ENCODE measurements at regions not wholly inside any gene's neighbourhood (a gene's known extent, or its start where the extent isn't known, plus 50 kb on each side); places are given as distances from the start of the nearest gene placed in this dataset.

- TF ChIP-seq RAD21 (conservative IDR thresholded peaks at IDR 0.05 in 1 of 2, IDR thresholded peaks at IDR 0.05 in 1 of 2) (no peak), CTCF (IDR thresholded peaks at IDR 0.05) (no peak), E2F6 (IDR thresholded peaks at IDR 0.05; ENCODE audit: borderline replicate concordance, low read depth) (no peak), SREBF2 (IDR thresholded peaks at IDR 0.05) (no peak), HMGXB4 (CRISPR knock-in tag; IDR thresholded peaks at IDR 0.05; ENCODE audit: borderline replicate concordance) (no peak), SMC3 (IDR thresholded peaks at IDR 0.05) (no peak), POLR2A (IDR thresholded peaks at IDR 0.05; ENCODE audit: low read length) (no peak), ELK1 (IDR thresholded peaks at IDR 0.05; ENCODE audit: low read depth, low read length) (no peak), NPAS2 (CRISPR knock-in tag; IDR thresholded peaks at IDR 0.05; ENCODE audit: borderline replicate concordance) (no peak), EP300 (IDR thresholded peaks at IDR 0.05) (no peak), RFX5 (IDR thresholded peaks at IDR 0.05) (no peak), CHD4 (IDR thresholded peaks at IDR 0.05; ENCODE audit: borderline replicate concordance) (no peak)
Observed at GRCh38 chr12:18878676-18879180, 140.8 kb downstream of the CAPZA3 start.

Data from A549 (cell line).